Dermis microvascular lymphatic vessel endothelial cell (primary cell): ENCODE measurements at regions not wholly inside any gene's neighbourhood (a gene's known extent, or its start where the extent isn't known, plus 50 kb on each side); places are given as distances from the start of the nearest gene placed in this dataset.

Source experiments
- DNase-seq, 2 donors: peaks; one replicate each; pipeline versions ENCODE4 v3.0.0 to v3.0.0-alpha.2; 2010; ENCODE audit warnings: low read depth in 2 of 2

- no peak for DNase-seq
Observed at GRCh38 chr6:2429460-2429859, 184.1 kb upstream of the GMDS start.

- no peak for DNase-seq
Observed at GRCh38 chr6:2429032-2429431, 183.6 kb upstream of the GMDS start.

- no peak for DNase-seq
Observed at GRCh38 chr6:2426561-2427340, 181.3 kb upstream of the GMDS start.

GRCh38 chr6:2416128-2416712 is 170.8 kb upstream of the GMDS start:
- DNase-seq: no peak

- DNase-seq: no peak
Observed at GRCh38 chr6:2414885-2415547, 169.6 kb upstream of the GMDS start.

GRCh38 chr6:2412731-2413130 is 167.3 kb upstream of the GMDS start:
- no peak for DNase-seq

- DNase-seq: no peak
Observed at GRCh38 chr6:2410656-2411380, 165.4 kb upstream of the GMDS start.

GRCh38 chr6:2407525-2407924 is 162.1 kb upstream of the GMDS start:
- DNase-seq: no peak

GRCh38 chr6:2404211-2404929 is 159.0 kb upstream of the GMDS start:
- no peak for DNase-seq

GRCh38 chr6:2403546-2403945 is 158.1 kb upstream of the GMDS start:
- DNase-seq: no peak

GRCh38 chr6:2396846-2397630 is 151.6 kb upstream of the GMDS start:
- no peak for DNase-seq

GRCh38 chr6:2396042-2396657 is 150.7 kb upstream of the GMDS start:
- DNase-seq: no peak

- DNase-seq: no peak
Observed at GRCh38 chr6:2388554-2389324, 143.3 kb upstream of the GMDS start.

- no peak for DNase-seq
Observed at GRCh38 chr6:2387445-2387844, 142.0 kb upstream of the GMDS start.

GRCh38 chr6:2385471-2385983 is 140.1 kb upstream of the GMDS start:
- DNase-seq: no peak

GRCh38 chr6:2384528-2384927 is 139.1 kb upstream of the GMDS start:
- no peak for DNase-seq

GRCh38 chr6:2381872-2382661 is 136.7 kb upstream of the GMDS start:
- no peak for DNase-seq

- DNase-seq: peak; percentile 17 to 89
Observed at GRCh38 chr6:2378891-2379652, 133.7 kb upstream of the GMDS start.
